Fibroblast of pulmonary artery (primary cell): ENCODE measurements at regions not wholly inside any gene's neighbourhood (a gene's known extent, or its start where the extent isn't known, plus 50 kb on each side); places are given as distances from the start of the nearest gene placed in this dataset.

Experiments
- DNase-seq: peaks from one replicate; pipeline ENCODE4 v3.0.0-alpha.2; 2010; ENCODE audit warnings: low read depth
- H3K4me3 ChIP-seq: replicated peaks from 2 replicates; pipeline ENCODE4 v1.5.1; 2011; ENCODE audit warnings: low read depth, mild to moderate bottlenecking, control low read depth, low read length, moderate library complexity
- TF ChIP-seq, protein P1 (sequence below): IDR thresholded peaks from 2 replicates; pipeline ENCODE4 v1.5.1; 2011; ENCODE audit warnings: mild to moderate bottlenecking, control low read depth, low read length, inconsistent platforms; ENCODE audit errors: missing control alignments

DNA sequence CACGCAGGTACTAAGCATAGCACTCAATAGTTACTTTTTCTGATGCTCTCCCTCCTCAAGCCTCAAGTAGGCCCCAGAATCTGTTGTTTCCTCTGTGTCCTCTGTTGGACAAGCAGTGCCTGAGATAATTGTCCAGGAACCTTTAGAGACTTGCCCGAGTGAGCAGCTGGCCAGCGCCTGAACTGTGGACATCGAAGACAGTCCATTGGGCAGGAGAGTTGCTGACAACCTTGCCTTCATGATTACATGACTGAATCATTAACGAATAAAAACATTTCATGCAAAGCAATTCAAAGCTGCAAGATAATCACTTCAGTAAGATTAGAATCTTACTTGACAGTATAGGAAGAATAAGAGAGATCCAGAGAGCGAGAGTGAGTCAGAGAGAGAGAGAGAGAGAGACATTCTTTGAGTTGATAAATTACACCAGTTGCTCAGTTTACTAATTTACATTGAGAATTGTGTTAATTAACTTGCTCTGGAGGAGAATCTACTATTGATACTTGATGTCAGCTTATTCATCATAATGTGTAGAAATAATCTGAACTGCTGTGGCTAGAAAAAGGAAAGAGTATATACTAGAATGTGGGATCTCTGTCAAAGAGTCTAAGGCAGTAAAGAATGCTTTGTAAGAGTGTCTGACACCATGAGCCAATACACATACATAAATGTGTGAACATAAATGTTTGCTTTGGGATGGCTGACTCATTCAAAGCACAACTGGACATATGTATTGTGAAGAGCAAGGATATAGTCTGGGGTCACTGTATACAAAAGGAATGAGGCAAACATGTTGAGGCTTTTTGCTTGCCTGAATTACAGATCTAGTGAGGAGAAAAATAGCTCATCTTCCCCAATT, 216.0 kb downstream of the ZNF326 start:
- no peak overlapping the region for H3K4me3 ChIP-seq
- no peak for DNase-seq
- TF ChIP-seq, protein P1, sequence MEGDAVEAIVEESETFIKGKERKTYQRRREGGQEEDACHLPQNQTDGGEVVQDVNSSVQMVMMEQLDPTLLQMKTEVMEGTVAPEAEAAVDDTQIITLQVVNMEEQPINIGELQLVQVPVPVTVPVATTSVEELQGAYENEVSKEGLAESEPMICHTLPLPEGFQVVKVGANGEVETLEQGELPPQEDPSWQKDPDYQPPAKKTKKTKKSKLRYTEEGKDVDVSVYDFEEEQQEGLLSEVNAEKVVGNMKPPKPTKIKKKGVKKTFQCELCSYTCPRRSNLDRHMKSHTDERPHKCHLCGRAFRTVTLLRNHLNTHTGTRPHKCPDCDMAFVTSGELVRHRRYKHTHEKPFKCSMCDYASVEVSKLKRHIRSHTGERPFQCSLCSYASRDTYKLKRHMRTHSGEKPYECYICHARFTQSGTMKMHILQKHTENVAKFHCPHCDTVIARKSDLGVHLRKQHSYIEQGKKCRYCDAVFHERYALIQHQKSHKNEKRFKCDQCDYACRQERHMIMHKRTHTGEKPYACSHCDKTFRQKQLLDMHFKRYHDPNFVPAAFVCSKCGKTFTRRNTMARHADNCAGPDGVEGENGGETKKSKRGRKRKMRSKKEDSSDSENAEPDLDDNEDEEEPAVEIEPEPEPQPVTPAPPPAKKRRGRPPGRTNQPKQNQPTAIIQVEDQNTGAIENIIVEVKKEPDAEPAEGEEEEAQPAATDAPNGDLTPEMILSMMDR: no peak

DNA sequence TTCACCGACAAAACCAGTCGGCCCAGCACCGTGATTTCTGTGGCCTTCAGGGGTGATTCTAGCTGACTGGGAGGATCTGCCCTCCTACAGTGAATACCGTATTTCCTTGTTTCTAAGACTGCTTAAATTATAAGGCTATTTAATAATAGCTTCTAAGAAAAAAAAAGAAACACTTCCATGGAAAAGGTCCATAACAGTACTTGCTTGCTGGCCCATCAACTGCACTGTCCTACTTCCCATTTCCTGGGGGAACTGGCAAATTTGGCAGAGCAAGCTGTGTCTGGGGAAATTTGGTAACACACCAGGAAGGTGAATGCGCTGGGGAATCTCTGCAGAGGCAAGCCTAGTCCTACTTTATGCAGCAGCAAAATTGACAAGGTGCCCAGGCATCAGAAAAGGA, 214.0 kb downstream of the ZNF326 start:
- TF ChIP-seq, protein P1: no peak
- H3K4me3 ChIP-seq: no peak overlapping the region
- no peak for DNase-seq

DNA sequence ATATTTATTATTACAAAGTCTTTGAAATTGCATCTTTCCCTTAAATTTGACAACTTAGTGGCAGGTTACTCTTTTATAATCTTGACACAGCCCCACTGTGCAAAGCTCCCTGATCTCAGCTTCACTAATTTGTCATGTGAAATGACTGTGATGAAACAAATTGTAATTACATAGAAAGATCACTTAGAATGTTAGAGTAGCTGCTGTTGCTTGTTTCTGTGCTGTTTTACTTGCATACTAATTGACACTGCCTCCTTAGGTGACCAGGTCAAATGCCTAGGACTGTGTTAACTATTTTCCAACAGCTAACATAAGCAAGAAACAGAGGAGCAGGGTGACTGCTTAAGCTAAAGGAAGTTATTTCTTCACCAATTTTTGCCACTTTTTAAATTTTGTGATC, 211.3 kb downstream of the ZNF326 start:
- TF ChIP-seq, protein P1: no peak
- no peak overlapping the region for H3K4me3 ChIP-seq
- DNase-seq: no peak

DNA sequence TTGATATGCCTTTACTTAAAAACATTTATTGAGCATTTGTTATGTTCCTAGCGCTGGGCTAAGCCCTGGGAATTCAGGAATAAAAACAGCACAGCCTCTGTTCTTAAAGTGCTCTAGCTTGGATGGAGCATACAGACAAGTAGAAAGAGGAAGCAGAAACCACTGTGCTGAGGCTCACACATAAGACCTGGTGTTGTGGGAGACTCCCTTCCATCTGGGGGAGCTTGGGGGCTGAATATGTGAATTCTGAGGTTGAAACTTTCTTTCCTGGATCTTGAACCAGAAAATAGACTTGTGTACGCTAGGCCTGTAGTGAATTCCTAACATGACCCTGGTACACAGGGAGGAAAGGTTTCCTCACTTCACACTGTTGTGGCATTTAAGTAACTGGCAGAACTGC, 209.9 kb downstream of the ZNF326 start:
- no peak overlapping the region for H3K4me3 ChIP-seq
- TF ChIP-seq, protein P1: no peak
- no peak for DNase-seq

DNA sequence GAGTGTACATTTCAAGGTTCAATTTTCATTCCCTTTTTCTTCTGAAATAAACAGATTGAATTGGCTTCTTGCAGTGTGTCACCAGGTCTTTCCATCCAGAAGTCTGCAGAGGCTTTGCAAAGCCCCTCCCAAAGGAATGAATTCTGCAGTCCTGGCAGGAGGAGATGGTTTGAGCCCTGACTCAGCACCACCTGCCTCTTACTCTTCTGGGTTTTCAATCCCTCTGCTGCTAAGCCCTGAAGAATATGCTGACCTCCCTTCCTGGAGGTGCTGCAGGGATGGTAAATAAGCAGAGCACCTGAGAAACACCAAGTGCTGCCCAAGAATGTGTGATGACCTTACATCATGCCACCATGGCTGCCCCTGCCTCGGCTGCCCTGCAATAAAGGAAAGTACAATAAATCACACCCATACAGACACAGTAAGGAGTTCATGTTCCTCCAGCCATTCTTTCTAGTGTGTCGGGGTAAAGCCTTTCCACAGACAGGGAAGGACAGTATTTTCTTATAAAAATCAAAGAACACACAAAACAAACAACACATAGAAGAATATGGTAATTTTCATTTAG, 209.2 kb downstream of the ZNF326 start:
- H3K4me3 ChIP-seq: no peak overlapping the region
- DNase-seq: no peak
- TF ChIP-seq, protein P1: no peak

DNA sequence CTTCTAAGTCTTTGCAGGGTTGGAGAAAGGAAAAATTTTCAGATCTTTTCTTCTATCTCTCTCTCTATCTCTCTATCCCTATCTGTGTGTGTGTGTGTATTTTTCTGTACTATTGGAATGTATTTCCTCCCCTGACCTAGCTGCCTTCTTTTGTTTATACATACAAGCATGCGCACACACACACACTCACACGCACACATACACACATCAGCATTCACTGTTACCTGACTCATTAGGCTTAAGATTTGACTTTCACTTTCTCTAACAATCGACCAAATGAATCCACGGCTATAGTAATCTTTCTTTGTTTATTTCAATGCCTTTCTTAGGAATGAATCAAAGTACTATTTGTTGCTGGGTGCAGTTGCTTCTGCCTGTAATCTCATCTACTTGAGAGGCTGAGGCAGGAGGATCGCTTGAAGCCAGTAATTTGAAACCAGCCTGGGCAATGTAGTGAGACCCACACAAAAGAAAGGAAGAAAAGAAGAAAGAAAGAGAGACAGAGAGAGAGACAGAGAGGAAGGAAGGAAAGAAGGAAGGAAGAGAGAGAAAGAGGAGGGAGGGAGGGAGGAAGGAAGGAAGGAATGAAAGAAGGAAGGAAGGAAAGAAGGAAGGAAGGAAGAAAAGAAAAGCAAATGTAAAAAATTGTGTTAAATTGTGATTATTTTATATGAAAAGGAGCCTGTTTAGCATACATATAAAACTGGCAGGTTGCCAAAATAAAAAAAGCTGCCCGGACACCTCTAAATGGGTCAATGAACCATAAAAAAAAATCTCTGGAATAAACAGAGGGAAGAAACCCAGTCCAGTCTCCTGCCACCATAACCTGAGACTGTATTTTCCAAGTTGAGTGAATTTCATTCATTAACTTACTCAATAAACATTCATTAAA, 206.8 kb downstream of the ZNF326 start:
- DNase-seq: peak; percentile 2
- no peak overlapping the region for H3K4me3 ChIP-seq
- TF ChIP-seq, protein P1: no peak
